ENCODE measurements at regions not wholly inside any gene's neighbourhood (a gene's known extent, or its start where the extent isn't known, plus 50 kb on each side); places are given as distances from the start of the nearest gene placed in this dataset.

DNA sequence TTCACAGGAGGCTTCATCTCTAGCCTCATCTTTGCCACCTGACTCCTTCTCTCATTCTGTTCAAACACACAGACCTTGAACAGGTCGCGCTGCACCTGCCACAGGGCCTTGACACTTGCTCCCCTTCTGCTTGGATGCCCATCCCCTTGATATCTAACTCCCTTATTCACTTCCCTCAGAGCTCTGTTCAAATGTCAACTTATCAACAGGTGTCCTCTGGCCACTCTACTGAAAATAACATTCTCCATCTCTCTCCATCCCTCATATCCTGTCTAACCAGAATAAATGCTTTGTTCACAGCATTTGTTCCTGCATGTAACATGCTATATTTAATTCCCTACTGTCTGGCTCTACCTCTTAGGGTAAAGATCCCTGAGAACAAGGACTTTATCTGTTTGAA is 67.2 kb upstream of the DRD2 start:
- Histone ChIP-seq H3K36me3 (ENCODE audit: control insufficient read depth in 2 of 2, extremely low read depth in 1 of 2, insufficient read depth in 2 of 2, low read length in 2 of 2) (no peaks in the 10 kb centered on the region), H3K9ac (replicated peaks; ENCODE audit: extremely low read depth, insufficient read depth, low read length) (no peak overlapping the region), H3K9me3 (replicated peaks; ENCODE audit: control insufficient read depth, insufficient read depth, low read length) (no peaks in the 10 kb centered on the region), H3K4me2 (ENCODE audit: insufficient read depth, low read length) (no peak overlapping the region), H3K9me1 (replicated peaks; ENCODE audit: control insufficient read depth, extremely low read depth, insufficient read depth, low read length) (no peaks in the 10 kb centered on the region), H4K20me1 (replicated peaks; ENCODE audit: control insufficient read depth, extremely low read depth, insufficient read depth, low read length) (no peaks in the 10 kb centered on the region), H3K79me2 (ENCODE audit: control insufficient read depth, insufficient read depth, low read length) (no peaks in the 10 kb centered on the region), H2AFZ (ENCODE audit: low read depth, low read length) (no peak overlapping the region), H3K27me3 (ENCODE audit: control insufficient read depth in 2 of 2, insufficient read depth in 2 of 2, low read length in 2 of 2) (no peaks in the 10 kb centered on the region), H3K4me1 (ENCODE audit: control insufficient read depth, extremely low read depth, insufficient read depth, low read length) (no peaks in the 10 kb centered on the region), H3K27ac (ENCODE audit: insufficient read depth, low read depth, low read length) (no peak overlapping the region), H3K4me3 (replicated peaks in 1 of 3; ENCODE audit: insufficient read depth in 1 of 3, low read depth in 1 of 3, low read length in 3 of 3) (no peak overlapping the region)
- ChIA-PET POLR2A (no interaction called here), CTCF (no interaction called here)
- intact Hi-C loops (cut with micrococcal nuclease) (no loop called here), dilution Hi-C loops (cut with MboI; ENCODE audit: extremely low pct_ligation_motif_present, low sequenced_read_pairs) (no loop called here)
- no TSS peak for BruUV-seq (replicated peaks)
- TF ChIP-seq MYC (IDR thresholded peaks at IDR 0.05; ENCODE audit: low read depth, low read length) (no peak), POLR2AphosphoS5 (IDR thresholded peaks at IDR 0.05; ENCODE audit: insufficient read depth, low read depth, low read length) (no peak), GATA2 (IDR thresholded peaks at IDR 0.05; ENCODE audit: insufficient read depth, insufficient read length, low read depth, low read length) (no peak), EZH2 (IDR thresholded peaks at IDR 0.05; ENCODE audit: borderline replicate concordance, low read depth, low read length, severe bottlenecking) (no peak), POLR2A (IDR thresholded peaks at IDR 0.05; ENCODE audit: low read depth, low read length) (no peak), JUN (IDR thresholded peaks at IDR 0.05; ENCODE audit: borderline replicate concordance, insufficient read depth, insufficient read length, low read depth) (no peak)
- TF ChIP-seq, protein P1, sequence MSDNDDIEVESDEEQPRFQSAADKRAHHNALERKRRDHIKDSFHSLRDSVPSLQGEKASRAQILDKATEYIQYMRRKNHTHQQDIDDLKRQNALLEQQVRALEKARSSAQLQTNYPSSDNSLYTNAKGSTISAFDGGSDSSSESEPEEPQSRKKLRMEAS (IDR thresholded peaks at IDR 0.05; ENCODE audit: insufficient read depth, insufficient read length), result no peak
- FAIRE-seq (no peak), DNase-seq (ENCODE audit: low read depth, low spot score) (no peak)

DNA sequence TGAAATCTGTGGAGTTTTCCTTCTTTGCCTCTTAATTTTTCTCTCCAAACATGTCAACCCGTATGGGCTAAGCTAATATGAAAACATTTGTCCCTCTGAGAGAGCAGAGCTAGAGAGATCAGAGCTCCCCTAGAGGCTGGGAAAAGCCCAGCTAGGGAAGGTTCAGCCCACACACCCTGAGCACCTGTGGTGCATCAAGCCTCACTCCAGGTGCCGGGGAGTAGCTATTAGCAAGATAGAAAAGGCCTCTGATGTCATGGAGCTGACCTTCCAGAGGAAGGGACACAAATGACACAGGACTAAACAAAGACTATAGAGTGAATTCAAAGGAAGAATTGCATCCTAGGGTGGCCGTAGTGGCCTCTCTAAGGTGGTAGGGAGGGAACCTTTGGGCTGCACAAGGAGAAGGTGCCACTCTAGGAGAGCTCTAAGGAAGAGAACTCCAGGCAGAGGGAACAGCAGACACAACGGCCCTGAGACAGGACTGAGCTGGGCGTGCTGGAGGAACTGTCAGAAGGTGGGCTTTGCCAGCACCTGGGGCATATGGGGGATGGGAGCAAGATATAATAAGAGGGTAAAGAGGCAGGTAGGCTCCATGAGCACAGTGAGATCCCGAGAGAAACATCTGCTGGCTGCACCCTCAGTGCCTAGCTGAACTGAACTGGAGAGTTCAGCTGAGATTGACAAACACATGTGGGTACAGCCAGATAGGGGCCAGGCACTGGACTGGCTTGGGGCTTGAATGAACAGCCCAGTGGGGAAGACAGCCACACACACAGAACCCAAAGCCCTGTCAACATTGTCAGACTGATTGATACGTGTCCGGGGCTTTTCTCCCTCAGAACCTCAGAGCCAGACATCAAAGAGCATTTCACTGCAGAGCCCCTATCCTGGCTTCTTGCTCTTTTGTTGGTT is 65.5 kb upstream of the DRD2 start:
- no peak overlapping the region for H3K4me3 ChIP-seq (replicated peaks in 1 of 3; ENCODE audit: insufficient read depth in 1 of 3, low read depth in 1 of 3, low read length in 3 of 3)
- intact Hi-C loops (cut with micrococcal nuclease), result no loop called here
- H3K4me2 ChIP-seq (ENCODE audit: insufficient read depth, low read length), result no peak overlapping the region
- H3K9ac ChIP-seq (replicated peaks; ENCODE audit: extremely low read depth, insufficient read depth, low read length), result no peak overlapping the region
- no peaks in the 10 kb centered on the region for H3K79me2 ChIP-seq (ENCODE audit: control insufficient read depth, insufficient read depth, low read length)
- no peak for DNase-seq (ENCODE audit: low read depth, low spot score)
- no peak overlapping the region for H3K27ac ChIP-seq (ENCODE audit: insufficient read depth, low read depth, low read length)
- no peaks in the 10 kb centered on the region for H4K20me1 ChIP-seq (replicated peaks; ENCODE audit: control insufficient read depth, extremely low read depth, insufficient read depth, low read length)
- CTCF ChIA-PET, result interaction anchor here (0.9 kb wide), 1 partner anchor 9 kb away, joined by 5 read pairs; no protein-coding TSS in a partner anchor
- POLR2A ChIA-PET, result no interaction called here
- no peaks in the 10 kb centered on the region for H3K4me1 ChIP-seq (ENCODE audit: control insufficient read depth, extremely low read depth, insufficient read depth, low read length)
- no peaks in the 10 kb centered on the region for H3K9me3 ChIP-seq (replicated peaks; ENCODE audit: control insufficient read depth, insufficient read depth, low read length)
- no peak overlapping the region for H2AFZ ChIP-seq (ENCODE audit: low read depth, low read length)
- TF ChIP-seq EZH2 (IDR thresholded peaks at IDR 0.05; ENCODE audit: borderline replicate concordance, low read depth, low read length, severe bottlenecking) (no peak), POLR2AphosphoS5 (IDR thresholded peaks at IDR 0.05; ENCODE audit: insufficient read depth, low read depth, low read length) (no peak), GATA2 (IDR thresholded peaks at IDR 0.05; ENCODE audit: insufficient read depth, insufficient read length, low read depth, low read length) (no peak), POLR2A (IDR thresholded peaks at IDR 0.05; ENCODE audit: low read depth, low read length) (no peak), FOS (IDR thresholded peaks at IDR 0.05; ENCODE audit: borderline replicate concordance, insufficient read depth, low read length) (no peak), MYC (IDR thresholded peaks at IDR 0.05; ENCODE audit: low read depth, low read length) (no peak), JUN (IDR thresholded peaks at IDR 0.05; ENCODE audit: borderline replicate concordance, insufficient read depth, insufficient read length, low read depth) (no peak)
- TF ChIP-seq, protein P1 (IDR thresholded peaks at IDR 0.05; ENCODE audit: insufficient read depth, insufficient read length), result no peak
- TF ChIP-seq, protein P2, sequence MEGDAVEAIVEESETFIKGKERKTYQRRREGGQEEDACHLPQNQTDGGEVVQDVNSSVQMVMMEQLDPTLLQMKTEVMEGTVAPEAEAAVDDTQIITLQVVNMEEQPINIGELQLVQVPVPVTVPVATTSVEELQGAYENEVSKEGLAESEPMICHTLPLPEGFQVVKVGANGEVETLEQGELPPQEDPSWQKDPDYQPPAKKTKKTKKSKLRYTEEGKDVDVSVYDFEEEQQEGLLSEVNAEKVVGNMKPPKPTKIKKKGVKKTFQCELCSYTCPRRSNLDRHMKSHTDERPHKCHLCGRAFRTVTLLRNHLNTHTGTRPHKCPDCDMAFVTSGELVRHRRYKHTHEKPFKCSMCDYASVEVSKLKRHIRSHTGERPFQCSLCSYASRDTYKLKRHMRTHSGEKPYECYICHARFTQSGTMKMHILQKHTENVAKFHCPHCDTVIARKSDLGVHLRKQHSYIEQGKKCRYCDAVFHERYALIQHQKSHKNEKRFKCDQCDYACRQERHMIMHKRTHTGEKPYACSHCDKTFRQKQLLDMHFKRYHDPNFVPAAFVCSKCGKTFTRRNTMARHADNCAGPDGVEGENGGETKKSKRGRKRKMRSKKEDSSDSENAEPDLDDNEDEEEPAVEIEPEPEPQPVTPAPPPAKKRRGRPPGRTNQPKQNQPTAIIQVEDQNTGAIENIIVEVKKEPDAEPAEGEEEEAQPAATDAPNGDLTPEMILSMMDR (IDR thresholded peaks at IDR 0.05; ENCODE audit: extremely low read depth in 1 of 2, insufficient read depth in 1 of 2, low read depth in 1 of 2, low read length in 2 of 2), result no peak
- no peaks in the 10 kb centered on the region for H3K36me3 ChIP-seq (ENCODE audit: control insufficient read depth in 2 of 2, extremely low read depth in 1 of 2, insufficient read depth in 2 of 2, low read length in 2 of 2)
- BruUV-seq (replicated peaks), result no TSS peak
- H3K9me1 ChIP-seq (replicated peaks; ENCODE audit: control insufficient read depth, extremely low read depth, insufficient read depth, low read length), result no peaks in the 10 kb centered on the region
- FAIRE-seq, result no peak
- H3K27me3 ChIP-seq (ENCODE audit: control insufficient read depth in 2 of 2, insufficient read depth in 2 of 2, low read length in 2 of 2), result no peaks in the 10 kb centered on the region
- dilution Hi-C loops (cut with MboI; ENCODE audit: extremely low pct_ligation_motif_present, low sequenced_read_pairs), result no loop called here

All from endothelial cell of umbilical vein (primary cell).